NCI-H1092 (cell line): ENCODE measurements at regions not wholly inside any gene's neighbourhood (a gene's known extent, or its start where the extent isn't known, plus 50 kb on each side); places are given as distances from the start of the nearest gene placed in this dataset.
"Not testable (repeated sequence)": the region's sequence is repeated elsewhere in the genome, so short reads cannot be mapped to it uniquely, and the experiment has no call there.

ENCODE experiments used
- DNase-seq: peaks from one replicate; lab custom pipeline; 2025; lab: John Stamatoyannopoulos, UW

DNA sequence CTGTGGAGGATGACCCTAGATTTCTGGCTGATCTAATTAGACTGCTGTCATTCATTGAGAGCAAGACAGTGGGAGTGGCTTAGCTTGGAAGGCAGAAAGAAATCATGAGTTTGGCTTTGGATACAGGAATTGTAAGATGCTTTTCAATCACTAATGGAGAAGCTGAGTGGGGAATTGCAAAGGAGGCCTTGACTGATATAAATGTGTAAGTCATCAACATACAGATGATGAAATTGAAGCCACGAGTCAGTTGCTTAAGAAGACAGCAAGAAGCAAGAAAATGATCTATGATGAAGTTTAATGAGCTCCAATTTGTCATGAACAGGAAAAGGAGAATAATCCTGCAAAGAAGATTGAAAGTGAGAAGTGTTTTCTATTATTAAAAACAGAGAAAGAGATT is 136.7 kb upstream of the C1QTNF7 start:
- no peak for DNase-seq

DNA sequence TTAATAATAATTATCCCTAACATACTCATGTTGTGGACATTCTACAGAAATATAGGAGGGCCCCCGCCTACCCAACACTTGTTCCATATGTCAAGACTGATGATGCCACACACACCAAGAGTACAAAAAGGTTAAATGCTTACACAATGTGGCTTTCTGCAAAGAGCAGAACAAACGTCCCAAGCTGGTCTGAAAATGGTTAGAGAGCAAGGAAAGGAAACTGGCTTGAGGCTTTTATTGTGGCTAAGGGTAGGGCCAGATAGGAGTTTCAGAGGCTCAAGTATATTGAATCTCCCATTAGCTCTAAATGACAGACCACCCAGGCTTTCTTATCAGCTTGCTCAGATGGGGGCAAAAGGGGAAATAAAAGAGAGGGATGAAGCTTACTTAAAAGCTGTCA is 134.1 kb upstream of the C1QTNF7 start:
- no peak for DNase-seq

DNA sequence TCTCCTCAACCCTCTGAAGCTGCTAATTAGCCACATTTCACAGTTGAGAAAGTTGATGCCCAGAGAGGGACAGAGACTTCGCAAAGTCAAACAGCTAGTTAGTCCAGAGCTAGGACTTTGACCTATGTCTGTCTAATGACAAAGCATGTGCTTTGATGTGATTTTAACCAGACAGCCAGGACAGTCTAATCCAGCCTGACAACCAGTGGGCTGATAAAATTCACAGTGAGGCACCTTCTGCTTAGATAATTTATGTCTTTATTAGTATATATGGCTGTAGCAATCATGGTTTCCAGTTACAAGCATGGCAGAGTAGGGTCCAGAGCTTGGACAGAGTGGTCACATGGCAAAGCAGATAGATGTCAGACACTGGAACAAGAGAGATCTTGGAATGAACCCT is 133.6 kb upstream of the C1QTNF7 start:
- DNase-seq: no peak

DNA sequence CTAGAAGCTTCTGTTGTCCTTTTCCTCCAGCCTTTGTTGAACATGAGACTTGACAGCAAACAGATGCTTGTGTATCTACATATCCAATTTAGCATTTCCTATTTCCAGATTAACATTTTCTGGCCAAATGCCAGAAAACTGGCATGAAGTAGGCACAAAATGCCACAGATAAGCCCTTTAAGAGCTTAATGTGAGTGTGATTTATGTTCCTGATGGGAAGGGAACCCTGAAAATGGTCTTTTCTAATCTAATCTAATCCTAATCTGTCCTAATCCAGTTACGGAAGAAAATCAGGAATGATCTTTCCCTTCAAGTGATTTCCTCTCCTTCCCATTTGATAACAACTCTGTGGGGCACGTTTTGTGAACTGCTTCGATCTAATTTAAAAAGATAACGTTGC is 133.0 kb upstream of the C1QTNF7 start:
- DNase-seq: no peak

DNA sequence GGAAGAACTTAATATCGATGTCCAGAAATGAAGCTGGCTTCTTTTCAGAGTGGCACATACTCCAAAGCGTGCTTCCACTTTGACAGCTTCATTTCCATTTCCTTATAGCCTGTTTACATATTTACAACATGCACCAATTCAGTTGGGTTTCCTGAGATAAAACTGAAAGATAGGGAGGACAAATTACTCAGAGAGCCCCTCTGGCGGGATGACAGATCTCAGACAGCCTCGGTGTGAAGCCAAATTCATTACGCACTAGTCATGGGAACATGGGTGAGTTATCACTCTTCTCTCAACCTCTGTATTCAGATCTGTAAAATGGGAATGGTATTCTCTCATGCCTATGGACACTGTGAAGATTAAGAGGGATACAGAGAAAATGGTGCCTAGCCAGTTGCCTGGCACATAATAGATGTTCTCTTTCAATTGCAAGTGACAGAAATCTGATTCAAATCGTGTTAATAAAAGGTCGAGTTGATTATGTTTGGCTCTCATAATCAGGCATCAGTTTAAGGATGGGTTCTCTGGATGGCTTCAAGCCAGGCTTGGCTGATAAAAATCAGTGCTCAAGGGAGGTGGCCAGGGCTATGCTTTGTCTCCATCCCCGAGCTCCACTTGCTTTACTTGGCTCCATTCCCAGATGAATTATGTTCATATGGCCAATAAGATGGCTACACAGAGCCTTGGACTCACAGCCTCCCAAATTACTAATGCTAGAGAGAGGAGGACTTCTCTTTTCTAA is 132.2 kb upstream of the C1QTNF7 start:
- peak; percentile 57 for DNase-seq

DNA sequence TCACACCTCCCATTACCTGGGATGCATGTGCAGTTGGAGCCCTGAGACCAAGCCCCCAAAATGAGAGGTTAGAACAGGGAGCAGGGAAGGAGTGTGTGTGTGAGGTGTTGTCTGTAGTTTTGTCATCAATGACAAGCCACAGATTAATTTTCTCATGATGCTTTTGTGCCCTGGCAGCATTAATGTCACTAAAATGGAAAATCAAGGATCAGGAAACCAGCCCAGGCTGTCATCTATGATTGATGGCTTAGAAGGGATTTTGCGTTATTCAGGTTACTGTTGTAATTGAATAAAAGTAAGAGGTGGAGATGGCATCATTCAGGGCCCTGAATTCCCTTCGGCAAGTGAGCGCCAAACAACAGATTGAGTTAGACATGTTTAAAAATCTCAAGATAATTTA is 130.5 kb upstream of the C1QTNF7 start:
- no peak for DNase-seq

DNA sequence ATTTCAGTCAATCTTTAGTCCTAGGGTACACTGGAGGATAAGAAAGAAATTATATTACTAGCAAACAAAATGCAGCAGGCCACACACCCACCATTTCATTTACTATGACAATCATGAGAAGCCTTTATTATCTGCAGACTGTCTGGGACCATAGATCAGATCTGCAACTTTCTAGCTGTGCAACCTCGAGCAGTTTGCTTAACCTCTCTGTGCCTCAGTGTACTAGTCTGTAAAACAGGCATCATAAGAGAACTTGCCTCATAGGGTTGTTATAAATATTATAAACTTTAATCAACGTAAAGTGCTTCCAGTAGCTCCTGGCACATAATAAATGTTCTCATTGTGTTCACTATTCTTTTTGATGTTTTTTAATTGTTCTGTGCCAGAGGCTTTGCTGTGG is 128.2 kb upstream of the C1QTNF7 start:
- DNase-seq: no peak

DNA sequence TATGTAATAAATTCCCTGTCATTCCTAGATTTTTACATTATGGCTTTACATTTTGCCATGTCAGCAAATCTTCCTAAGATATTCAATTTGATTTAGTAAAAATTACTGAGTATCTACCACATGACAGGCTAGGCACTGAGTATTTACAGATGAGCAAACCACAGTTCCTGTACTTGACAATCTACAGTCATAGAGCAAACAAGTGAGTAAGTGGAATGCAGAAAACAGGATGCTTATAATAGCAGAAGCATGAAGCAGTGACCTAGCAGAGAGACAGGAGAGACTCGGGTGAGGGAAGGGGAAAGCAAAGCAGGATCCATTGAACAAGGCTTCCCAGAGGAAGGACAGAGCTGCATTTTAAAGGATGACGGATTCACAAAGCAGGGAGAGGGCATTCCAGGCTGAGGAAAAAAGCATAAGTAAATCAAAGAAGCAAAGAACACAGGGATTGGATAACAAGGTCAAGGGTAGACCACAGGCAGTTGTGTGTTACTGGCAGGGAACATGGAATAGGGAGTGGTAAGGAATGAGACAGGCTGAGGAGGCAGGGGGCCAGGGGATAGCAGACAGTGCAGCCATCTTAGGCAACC is 124.7 kb upstream of the C1QTNF7 start:
- no peak for DNase-seq

DNA sequence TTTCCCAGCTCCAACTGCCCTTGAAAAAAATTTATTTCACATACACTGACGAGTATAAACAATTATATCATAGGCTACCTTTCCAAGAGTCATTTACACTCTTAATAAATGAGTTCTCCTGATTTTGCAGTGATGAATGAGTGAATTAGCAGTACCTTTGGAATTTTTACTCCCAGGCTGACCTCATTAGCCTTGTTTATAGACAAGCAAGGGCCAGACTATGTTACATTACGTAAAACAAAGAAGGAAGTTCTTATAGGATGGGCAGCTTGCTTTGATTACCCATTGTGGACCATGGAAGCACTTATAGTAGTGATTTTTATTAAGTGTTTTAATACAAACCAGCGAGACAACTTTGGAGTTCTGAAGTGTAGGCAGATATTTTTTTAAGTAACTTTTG is 112.9 kb upstream of the C1QTNF7 start:
- no peak for DNase-seq

DNA sequence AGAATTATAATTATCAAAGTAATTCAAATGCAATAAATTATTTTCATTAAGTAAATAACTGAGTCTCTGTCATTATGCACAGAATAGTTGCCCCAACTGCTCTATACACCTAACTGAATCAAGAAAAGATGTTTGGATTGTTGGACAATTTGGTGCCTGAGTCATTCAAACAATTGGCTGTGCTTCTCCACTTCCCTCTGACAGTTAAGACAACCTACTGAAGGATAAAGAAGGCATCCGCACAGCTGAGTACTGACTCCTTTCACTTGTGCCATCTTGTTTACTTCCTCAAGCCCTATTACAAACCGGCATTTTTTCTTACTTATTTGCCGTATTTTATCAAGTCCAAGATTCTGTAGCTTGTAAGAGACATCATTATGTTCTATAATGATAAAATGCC is 110.6 kb upstream of the C1QTNF7 start:
- no peak for DNase-seq

DNA sequence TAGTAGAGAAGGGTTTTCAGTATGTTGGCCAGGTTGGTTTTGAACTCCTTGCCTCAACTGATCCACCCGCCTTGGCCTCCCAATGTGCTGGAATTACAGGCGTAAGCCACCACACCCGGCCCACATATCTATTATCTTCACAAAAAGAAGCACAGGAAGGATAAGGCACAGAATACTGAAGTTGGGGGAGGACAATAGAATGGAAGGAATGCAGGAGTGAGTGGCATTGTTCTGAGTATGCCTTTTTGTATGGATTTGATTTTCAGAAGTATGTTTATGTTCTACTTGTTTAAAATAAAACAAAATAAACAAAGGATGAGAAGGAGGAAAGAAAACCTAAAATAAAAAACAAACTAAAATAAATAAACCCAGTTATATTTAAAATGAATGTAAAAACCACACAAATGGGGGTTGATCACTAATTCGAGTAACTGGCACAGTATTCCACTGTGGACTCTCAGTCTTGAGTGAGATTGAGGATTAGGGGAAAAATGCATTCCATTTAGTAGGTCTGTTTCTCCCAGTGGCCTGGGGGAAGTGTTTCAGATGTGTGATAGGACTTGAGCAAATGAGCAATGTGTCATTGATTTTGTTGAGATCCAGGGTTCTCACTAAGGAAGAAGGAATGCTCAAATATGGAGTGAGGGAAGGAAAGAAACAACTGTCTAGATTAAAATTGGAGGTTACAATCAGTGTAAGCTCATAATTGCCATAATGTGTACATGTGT is 109.0 kb upstream of the C1QTNF7 start:
- no peak for DNase-seq

DNA sequence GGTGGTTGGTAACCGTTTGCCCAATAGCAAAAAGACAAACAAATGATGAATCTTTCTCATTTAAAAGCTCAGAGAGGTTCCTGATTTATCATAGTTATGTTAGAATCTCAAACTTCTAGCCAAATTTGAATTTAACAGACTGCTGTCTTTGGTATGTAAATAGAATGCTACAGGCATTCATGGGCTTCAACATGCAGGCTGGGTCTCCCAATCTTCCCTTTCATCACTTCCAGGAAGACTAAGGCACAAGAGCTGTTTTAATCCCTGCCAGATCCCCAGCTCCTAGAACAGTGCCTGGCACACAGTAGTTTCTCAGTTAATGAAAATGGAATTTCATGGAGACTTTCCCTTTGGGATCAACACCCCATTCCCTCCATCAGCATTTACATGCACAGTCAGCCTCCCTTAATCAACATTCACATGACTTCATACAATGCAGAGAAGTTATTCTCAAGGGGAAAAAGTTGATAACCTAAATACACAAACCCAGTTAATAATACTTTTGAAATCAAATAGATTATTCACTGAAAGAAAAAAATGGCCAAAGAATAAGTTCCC is 107.6 kb upstream of the C1QTNF7 start:
- DNase-seq: no peak

DNA sequence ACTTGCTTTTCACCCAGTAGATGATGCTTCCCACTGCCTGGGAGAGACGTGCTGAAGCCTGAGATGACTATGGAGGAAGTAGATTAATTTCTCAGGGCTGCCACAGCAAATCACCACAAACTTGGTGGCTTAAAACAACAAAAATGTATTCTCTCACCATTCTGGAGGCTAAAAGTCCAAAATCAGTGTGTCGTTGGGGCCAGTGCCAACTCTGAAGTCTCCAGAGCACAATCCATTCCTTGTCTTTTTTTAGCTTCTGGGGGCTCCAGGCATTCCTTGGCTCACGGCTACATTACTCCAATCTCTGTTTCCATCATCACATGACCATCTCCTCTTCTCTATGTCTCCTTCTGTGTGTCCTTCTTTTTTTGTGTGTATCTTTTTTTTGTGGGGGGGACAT is 105.8 kb upstream of the C1QTNF7 start:
- DNase-seq: no peak

DNA sequence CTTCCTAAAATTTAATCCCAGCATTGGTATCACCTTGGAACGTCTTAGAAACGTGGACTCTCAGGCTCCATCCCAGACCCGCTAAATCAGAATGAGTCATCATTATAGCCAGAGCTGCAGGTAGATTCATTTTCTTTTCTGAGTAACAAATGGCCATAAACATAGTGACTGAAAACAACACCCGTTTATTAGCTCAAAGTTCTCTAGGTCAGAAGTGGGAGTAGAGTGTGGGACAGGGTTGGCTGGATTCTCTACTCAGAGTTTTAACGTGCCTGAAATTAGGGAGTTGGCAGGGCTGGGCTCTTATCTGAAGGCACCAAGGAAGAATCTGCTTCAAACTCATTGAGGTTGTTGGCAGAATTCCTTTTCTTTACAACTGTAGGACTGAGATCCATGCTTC is 101.8 kb upstream of the C1QTNF7 start:
- DNase-seq: no peak

DNA sequence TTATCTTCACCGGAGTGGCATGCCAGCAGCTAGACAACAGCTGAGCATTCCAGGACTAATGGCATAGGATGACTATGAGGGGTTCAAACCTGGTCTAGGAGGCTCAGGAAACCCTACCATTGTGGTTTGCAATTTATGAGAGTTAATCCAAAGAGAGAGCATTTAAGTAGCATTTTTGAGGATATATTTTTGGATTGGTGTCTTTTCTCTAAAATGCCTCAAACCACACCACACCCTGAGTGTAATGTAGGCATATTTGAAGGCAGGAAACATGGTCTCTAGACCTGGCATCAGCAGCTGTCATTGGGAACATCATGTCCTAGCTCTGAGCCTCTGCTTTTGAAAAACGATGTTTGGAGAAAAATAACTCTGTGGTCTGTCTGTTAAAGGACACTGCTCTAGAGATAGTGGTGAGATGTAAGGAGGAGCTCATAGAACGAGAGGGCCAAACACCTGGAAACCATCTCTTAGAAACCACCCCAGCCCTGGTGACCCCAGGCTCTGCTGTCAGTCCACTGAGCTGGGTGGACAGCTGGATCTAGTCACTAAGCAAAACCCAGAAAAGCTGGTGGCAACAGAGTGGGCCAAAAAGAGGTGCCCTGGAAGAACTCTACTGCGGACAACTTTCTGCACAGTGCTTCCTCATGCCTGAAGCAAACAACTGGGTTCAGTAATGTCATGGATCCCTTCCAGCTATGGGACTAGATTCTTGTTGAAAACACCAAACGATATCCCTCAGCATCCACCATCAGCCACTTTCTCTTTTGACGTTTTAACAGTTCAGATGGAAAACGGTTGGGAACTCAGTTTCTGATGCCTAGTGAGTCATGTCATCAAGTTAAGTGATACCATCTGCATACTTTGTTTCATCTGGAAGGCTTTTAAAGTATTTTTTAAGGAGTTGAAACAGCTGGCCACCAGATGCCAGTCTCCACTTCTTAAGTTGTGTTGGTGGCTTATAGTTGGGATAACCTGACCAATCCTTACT is 100.2 kb upstream of the C1QTNF7 start:
- no peak for DNase-seq

DNA sequence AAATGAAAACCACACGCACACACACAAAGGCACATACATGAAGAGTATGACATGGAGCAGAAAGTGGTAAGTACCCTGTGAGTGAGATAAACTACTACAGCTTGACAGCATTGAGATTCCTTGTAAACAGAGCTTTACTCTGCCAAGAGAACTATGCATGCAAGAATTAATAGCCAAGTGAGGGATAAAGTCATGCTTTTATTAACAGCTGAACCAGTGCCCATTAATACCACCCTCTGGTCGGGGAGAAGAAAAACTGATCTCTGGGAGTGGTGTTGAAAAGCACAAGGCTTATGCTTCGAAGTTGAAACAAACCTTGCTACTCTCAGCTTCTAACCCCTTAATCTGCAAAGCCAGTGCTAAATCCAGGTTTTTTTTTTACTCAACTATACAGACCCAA is 95.9 kb upstream of the C1QTNF7 start:
- DNase-seq: no peak

DNA sequence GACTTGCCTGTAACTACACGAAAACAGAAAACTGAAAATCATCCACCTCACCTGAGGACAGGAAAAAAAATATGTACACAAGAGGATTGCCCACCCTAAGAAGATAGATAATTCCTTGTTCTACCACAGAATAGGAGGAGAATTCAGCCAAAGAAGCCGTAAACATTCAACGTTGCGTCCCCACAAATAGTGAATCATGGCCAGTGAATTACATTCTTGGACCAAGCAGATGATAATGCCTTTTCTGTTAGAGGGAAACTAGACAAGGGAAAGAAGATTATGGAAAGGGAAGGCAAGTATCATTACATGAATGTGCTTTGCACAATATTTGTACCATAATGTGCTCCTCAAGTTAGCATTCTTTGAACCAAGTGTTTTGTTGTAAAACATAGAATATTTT is 95.5 kb upstream of the C1QTNF7 start:
- DNase-seq: no peak

DNA sequence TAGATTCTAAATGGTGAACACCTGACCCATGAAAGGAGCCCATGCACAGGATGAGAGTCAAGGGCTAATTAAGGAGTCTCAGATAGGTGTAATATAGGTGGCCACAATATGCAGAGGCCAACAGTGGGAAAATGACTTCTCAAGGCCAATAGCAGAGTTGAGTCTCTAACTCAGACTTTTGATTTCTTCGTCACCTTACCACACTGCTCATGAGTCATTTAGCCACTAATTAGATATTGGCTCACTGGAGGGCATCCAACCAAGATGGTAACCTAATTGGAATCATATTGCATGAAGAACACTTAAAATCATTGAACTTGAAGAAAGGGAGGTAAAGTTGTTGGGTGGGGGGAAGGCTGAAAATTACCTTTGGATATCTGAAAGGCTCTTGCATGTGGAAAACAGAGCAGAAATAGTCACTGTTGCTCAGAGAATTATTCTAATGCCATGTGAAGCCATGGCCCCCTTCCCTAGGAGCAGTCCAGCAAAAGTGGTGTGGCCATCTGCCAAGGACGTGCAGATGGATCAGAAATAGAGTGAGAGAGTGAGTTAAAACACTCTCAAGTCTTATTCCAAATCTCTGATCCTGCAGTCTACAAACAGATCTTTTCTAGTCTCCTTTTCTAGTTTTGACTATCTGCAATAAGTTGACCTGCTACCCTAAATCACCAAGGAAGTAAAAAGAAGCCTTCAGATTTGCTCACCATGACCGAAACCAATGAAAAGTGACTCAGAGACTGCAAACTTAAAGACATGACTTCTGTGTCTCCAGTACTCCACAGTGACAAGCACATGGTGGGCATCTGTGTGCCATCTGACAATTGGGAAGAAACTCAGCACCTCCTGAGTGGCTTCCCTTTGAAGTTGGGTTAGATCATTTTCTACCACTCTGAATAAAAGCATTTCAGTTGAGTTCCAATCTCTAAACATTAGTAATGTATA is 93.9 kb upstream of the C1QTNF7 start:
- DNase-seq: no peak

DNA sequence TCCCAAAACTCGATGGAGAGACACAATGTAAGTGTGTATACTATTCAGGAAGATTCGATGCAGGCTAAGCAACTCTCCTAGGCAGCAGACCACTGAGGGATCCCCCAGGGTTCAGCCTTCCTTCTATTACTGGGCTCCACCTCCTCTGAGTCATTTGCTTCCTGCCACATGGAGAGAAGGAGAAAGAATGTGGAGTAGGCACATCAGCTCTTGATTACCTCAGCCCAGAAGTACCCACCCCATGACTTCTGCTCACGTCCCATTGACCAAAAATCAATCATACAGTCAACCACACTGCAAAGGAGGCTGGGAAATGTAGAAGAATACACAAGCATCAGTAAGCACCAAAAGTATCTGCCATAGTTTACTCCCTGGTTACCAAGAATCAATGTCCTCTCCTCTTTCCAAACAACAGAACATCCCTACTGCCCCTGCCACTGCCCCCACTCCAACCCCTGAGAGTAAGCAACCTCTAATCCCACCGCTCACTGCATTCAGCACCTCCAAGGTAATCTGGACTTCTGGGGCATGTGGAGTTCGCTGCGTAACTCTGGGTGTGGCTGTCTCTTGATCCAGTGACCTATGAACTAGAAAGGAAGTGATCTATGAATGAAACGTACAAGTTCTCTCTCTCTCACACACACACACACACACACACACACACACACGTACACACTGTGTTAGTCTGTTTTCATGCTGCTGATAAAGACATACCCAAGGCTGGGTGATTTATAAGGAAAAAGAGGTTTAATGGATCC is 91.2 kb upstream of the C1QTNF7 start:
- no peak for DNase-seq

DNA sequence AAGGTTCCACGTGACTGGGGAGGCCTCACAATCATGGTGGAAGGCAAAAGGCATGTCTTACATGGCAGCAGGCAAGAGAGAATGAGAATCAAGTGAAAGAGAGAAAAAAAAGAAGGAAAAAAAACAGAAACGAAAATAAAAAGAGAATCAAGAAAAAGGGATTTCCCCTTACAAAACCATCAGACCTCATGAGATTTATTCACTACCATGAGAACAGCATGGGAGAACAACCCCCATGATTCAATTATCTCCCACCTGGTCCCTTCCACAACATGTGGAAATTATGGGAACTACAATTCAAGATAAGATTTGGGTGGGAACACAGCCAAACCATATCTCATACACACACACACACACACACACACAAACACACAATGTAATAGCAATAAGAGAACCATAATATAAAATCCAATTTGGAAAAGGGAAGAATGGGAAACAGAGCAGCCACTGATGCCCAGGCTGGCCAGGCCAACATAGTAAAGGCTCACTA is 90.6 kb upstream of the C1QTNF7 start:
- DNase-seq: not testable (repeated sequence)
